Fibroblast of lung (primary cell): ENCODE measurements at regions not wholly inside any gene's neighbourhood (a gene's known extent, or its start where the extent isn't known, plus 50 kb on each side); places are given as distances from the start of the nearest gene placed in this dataset.

Experiments
- CTCF ChIP-seq, 2 donors: IDR thresholded peaks in 1 of 2; conservative IDR thresholded peaks in 1 of 2; 1 replicate in 1 of 2; 2 replicates in 1 of 2; pipeline ENCODE4 v1.5.1; 2011 to 2012; ENCODE audit warnings: low read length in 2 of 2, control low read depth in 1 of 2, inconsistent platforms in 1 of 2, low read depth in 1 of 2, mild to moderate bottlenecking in 1 of 2
- EZH2 ChIP-seq: IDR thresholded peaks from 2 replicates; pipeline ENCODE4 v1.5.1; 2012; ENCODE audit warnings: low read length, control low read depth, mild to moderate bottlenecking; ENCODE audit errors: missing control alignments

GRCh38 chr12:83365317-83365716 lies 678.6 kb downstream of the TMTC2 start:
- TF ChIP-seq CTCF (conservative IDR thresholded peaks at IDR 0.05 in 1 of 2, IDR thresholded peaks at IDR 0.05 in 1 of 2; ENCODE audit: low read depth in 1 of 2, low read length in 2 of 2) (no peak), EZH2 (no peak)
